ENCODE measurements at regions not wholly inside any gene's neighbourhood (a gene's known extent, or its start where the extent isn't known, plus 50 kb on each side); places are given as distances from the start of the nearest gene placed in this dataset.

DNA sequence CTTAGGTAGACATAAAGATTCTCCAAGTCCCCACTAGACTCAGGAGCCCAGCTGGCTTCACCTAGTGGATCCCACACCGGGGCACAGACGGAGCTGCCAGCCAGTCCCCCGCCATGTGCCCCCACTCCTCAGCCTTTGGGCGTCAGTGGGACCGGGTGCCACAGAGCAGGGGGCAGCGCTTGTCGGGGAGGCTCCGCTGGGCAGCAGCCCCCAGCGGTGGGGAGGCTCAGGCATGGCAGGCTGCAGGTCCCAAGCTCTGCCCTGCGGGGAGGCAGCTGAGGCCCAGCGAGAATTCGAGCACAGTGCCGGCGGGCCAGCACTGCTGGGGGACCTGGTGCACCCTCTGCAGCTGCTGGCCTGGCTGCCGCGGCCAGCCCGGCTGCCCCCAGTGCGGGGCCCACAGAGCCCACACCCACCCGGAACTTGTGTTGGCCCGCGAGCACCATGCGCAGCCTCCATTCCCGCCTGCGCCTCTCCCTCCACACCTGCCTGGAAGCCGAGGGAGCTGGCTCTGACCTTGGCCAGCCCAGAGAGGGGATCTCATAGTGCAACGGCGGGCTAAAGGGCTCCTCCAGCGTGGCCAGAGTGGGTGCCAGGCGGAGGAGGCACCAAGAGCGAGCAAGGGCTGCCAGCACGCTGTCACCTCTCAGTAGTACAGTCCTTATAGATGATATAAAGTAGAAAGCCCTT is 390.7 kb downstream of the PLK2 start:
- no peak for DNase-seq (ENCODE audit: low spot score)

DNA sequence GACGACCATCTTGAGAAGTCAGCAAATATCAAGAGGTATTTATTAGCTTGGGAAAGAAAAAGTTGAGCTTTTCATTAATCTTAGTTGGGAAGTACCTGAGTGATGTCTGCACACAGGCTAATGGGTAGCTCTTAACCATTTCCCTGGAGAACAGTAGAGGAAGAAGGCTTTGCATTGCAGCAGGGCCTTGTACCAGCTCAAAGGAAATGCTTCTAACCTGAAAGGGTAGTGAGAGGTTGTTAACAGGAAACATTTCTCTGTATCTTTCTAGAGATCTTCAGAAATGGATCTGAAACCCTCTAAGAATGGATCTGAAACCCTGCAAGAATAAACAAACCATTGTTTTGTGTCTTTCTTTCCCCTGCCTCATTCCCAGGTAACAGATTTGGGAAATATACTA is 393.3 kb downstream of the PLK2 start:
- DNase-seq (ENCODE audit: low spot score): no peak

DNA sequence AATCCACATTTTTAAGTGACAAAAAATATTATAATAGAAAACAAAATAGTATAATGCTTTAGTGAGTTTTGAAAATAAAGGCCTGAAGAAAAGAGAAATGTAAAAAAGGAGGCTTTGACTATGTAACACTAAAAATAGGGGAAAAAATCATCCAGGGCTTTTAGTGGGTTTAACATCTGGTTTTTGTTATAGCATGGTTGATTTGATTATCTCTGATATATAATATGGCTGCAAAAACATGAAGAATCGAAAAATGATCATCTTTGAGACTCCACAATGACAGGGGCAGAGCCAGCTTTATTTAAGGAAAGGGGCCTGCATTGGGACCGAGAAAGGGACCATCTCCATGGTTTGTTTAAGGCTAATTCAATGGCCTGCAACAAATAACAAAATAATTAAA is 393.8 kb downstream of the PLK2 start:
- no peak for DNase-seq (ENCODE audit: low spot score)

DNA sequence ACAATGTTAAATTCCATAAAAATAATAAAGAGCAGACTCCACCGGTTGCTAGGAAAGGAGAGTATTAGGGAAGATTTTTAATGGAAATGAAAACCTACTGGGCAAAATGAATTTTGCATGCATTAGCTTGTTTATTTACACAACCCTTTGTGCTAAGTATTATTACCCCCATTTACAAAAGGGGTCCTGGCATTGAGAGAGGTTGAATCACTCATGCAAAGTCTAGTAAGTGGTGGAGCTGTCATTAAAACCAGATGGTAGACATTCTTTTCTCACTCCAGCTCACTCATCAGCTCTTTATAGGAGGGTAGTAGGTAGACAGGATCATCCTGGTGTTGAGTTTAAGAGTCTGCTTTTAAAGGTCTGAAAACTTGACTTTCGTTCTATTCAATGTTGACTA is 395.1 kb downstream of the PLK2 start:
- no peak for DNase-seq (ENCODE audit: low spot score)

DNA sequence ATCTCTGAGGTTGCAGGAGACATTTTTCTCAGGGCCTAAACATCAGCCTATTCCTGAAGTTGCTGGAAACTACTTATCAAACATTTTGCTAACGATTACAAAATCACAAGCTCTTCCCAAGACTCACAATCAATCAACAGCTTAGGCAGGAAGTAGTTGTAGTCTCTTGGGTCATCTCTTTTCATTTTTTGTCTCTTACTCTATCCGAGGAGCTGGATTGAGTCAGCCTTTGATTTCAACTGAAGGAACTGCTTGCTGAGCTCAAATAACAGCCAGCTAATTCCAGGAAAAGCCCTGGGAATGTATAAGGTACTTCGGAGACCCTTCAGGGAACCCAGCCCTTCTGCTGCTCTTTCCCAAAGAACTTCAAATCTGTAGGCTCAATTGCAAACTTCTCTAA is 398.9 kb downstream of the PLK2 start:
- DNase-seq (ENCODE audit: low spot score): no peak

GRCh38 chr5:58057324-58057723 is 402.6 kb downstream of the PLK2 start:
- no peak for DNase-seq (ENCODE audit: low spot score)

DNA sequence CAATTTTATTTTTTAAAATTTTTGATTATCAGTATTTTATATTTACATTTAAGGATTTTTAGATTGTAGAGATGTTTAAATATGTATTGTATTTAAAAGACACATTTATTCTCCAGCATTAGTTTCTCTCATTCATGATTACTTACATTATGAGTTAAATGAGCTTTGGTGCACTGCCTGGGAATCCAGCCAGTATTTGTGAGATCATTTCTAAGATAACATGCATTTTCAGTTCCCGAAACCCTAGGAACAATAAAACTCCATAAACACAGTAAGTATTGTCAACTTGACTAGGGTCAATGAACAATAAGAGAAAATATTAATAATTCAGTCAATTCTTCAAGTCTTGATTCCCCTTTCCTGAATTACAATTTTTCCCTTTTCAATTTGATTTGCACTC is 403.3 kb downstream of the PLK2 start:
- no peak for DNase-seq (ENCODE audit: low spot score)

- DNase-seq (ENCODE audit: low spot score): no peak
Observed at GRCh38 chr5:58054018-58054417, 405.9 kb downstream of the PLK2 start.

DNA sequence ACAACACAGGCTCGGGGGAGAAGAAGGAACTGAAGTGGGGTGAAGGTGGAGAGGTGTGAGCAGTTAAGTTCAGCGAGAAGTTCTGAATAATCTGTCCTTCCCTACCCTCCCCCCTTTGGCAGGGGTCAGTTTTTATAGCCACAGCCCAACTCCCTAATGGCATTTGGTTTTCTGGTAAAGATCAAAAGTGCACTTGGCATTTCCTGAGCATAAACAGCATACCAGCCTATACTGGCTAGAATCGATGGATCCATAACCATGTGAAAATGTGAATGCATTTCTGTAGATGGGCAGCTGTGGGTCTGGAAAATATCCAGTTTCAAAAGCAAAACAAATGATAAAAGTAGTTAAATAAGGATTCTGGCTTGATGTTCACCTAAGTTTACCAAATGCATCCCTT is 410.9 kb downstream of the PLK2 start:
- no peak for DNase-seq (ENCODE audit: low spot score)

GRCh38 chr5:58048185-58048925 is 411.5 kb downstream of the PLK2 start:
- no peak for DNase-seq (ENCODE audit: low spot score)

- no peak for DNase-seq (ENCODE audit: low spot score)
Observed at GRCh38 chr5:58046371-58046770, 413.5 kb downstream of the PLK2 start.

DNA sequence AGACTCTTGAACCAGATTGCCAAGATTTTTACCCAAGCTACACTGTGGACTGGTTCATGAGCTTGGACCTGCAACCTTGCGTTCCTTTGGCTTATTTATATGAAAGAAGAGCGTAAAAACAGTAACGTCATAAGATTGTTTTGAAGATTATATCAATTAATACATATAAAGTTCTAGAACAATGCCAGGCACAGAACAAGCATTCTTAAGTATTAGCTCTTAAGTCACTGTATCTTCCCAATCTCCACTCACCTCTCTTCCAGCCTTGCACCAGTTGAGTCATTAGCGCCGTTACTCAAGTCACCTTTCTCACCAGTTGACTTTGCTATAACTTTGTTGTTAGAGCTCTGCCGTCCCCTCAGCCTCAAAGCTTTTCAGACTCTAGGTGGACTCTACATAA is 415.7 kb downstream of the PLK2 start:
- no peak for DNase-seq (ENCODE audit: low spot score)

DNA sequence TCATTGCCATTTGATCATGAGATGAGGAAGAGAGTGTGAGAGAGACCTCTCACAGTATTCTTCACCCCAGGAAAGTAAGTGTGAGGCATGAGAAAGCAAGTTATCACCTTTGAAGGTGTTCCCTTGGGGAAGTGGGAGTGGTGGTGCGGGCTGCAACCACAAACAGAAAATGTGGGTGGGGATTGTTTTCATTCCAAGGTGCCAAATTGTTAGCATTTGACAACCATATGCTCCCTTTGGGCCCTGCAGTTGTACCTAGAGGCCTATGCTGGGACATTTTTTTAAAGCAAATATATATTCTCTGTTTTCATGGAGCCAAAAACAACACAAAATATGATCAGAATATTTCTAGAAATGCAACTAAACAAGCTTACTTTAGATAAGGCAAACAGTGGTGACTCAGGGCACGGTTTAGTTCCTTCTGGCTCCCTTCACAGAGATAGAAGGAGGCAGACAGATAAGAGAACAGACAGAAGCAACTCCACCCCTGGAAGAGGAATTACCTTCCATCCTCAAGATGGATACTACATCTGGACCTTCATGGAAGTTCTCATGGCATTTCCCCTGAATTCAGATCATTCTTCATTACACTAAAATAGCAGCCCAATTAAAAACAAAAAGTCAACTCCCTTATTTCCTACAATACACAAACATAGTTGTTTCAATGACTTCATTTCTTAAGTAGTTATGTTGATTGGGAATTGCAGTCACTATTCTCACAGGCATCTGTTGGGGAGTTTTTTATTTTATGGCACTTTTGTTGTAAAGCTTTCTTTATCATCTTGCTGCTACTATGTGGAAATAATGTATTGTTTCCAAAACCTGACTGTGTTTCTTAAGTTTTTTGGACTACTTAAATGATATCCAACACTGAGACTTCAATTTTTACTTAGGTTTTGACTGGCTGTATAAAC is 416.6 kb downstream of the PLK2 start:
- DNase-seq (ENCODE audit: low spot score): no peak

GRCh38 chr5:58041884-58042283 is 418.0 kb downstream of the PLK2 start:
- DNase-seq (ENCODE audit: low spot score): no peak

GRCh38 chr5:58040846-58041245 is 419.0 kb downstream of the PLK2 start:
- DNase-seq (ENCODE audit: low spot score): no peak

DNA sequence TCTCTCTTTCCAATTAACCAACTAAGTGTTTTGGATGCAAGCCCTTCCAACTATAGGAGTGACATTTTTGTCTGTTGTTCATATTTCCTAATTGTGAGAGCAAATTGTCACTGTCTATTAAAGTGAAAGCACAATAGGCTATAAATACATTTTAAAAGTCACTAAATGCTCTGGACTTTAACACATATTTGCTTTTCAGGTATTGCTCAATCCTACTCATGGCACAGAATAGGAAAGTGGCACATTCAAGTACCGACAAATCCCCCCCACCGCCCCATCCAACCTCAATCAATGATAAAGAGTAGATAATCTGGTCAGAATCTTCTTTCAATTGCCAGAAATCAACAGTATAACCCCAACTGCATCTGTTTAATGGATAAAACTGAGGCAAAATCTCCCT is 419.8 kb downstream of the PLK2 start:
- no peak for DNase-seq (ENCODE audit: low spot score)

DNA sequence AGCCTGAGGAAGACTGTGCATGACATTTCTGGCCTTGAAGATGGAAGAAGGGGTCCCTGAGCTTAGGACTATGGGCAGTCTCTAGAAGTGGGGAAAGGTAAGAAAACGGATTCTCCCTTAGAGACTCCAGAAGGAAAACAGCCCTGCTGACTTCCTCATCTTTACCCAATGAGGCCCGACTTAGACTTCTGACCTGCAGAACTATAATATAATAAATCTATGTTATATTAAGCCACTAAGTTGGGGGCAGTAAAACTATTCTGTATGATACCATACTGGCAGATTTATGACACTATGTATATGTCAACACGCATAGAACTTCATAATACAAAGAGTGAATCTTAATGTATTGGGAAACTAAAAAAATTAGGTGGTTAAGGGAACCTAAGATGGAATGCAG is 422.0 kb downstream of the PLK2 start:
- no peak for DNase-seq (ENCODE audit: low spot score)

- DNase-seq (ENCODE audit: low spot score): no peak
Observed at GRCh38 chr5:58025809-58026208, 434.1 kb downstream of the PLK2 start.

DNA sequence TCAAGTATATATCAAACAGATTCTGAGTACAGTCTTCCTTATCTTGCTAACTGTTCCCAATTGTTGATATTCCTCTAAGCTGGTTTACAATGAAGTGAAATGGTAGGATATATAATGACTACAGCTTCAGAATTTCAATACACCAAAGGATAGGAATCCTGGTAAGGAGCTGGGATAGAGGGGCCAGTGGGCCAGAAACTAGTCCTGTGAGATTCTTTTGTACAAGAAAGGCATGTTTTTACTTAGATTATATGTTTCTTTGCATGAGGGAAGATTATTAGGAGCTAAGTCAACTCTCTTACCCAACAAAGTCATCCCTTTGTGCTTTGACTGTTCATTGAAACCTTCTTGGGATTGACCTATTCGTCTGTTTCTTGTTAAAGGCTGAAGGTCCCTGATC is 435.7 kb downstream of the PLK2 start:
- no peak for DNase-seq (ENCODE audit: low spot score)

DNA sequence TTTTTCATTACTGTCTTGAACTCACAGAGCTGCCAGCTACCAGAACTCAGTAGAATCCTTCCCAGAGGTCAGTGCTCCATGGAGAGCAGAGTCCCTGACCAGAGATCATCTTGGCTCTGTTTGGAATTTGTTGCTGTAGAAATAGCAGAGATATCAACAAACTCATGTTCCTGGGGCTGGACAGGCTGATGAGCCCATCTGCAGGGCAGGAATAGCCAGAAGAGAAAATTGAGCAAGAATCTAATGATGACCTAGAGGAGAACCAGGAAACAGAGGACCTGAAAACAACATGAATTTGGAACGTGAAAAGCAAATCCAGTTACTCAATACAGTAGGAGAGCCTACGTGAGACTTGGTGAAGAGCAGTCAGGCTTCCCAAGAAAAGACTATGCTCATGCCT is 437.8 kb downstream of the PLK2 start:
- no peak for DNase-seq (ENCODE audit: low spot score)

DNA sequence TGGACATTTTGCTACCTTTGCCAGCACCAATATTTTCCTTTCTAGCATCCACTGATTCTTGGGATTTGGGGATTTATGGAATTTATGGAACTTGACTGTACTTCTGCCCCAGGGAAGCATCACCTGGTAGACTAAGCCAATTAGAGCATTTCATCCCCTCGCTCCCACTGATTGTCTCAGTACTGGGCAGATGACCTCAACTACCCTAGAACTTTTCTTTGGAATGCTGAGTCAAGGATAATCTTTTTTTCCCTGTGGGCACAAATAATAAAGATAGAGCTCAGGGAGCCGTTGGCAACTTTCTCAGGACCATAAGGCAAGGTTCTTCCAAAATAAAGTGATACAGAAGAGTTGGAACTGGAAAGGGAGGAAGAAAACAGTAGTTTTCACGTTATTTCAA is 438.4 kb downstream of the PLK2 start:
- DNase-seq (ENCODE audit: low spot score): no peak

- no peak for DNase-seq (ENCODE audit: low spot score)
Observed at GRCh38 chr5:58019614-58020013, 440.3 kb downstream of the PLK2 start.

- no peak for DNase-seq (ENCODE audit: low spot score)
Observed at GRCh38 chr5:58018016-58018415, 441.9 kb downstream of the PLK2 start.
